SK-N-SH treated with all-trans-retinoic acid at 6 μM for 48 hours (cell line): ENCODE measurements at regions not wholly inside any gene's neighbourhood (a gene's known extent, or its start where the extent isn't known, plus 50 kb on each side); places are given as distances from the start of the nearest gene placed in this dataset.
"Not testable (repeated sequence)": the region's sequence is repeated elsewhere in the genome, so short reads cannot be mapped to it uniquely, and the experiment has no call there.

Experiments used
- ATAC-seq: fragments of 200-7000 bp; cut with Tn5 transposase; 3 replicates; pipeline ENCODE4 v1.9.1; 2020; ENCODE audit warnings: mild to moderate bottlenecking, moderate library complexity
- ARNTL ChIP-seq: fragments of 450-650 bp; formaldehyde crosslinking; IDR thresholded peaks from 2 replicates; pipeline ENCODE4 v1.5.0; 2020; ENCODE audit warnings: low read depth, mild to moderate bottlenecking, moderate library complexity, borderline replicate concordance
- BACH2 ChIP-seq: fragments of 250-450 bp; sonication (Bioruptor Pico); IDR thresholded peaks from 2 replicates; pipeline ENCODE4 v1.9.0; 2021; ENCODE audit warnings: mild to moderate bottlenecking, borderline replicate concordance
- CREB5 ChIP-seq: fragments of 250-450 bp; sonication (Bioruptor Pico); IDR thresholded peaks from 2 replicates; pipeline ENCODE4 v1.5.1; 2020; ENCODE audit warnings: low read depth, mild to moderate bottlenecking, moderate library complexity
- CSDC2 ChIP-seq: fragments of 250-450 bp; sonication (Bioruptor Pico); IDR thresholded peaks from 2 replicates; pipeline ENCODE4 v1.5.0; 2020; ENCODE audit warnings: mild to moderate bottlenecking, moderate library complexity
- CSRNP3 ChIP-seq: fragments of 250-450 bp; sonication (Bioruptor Pico); IDR thresholded peaks from 2 replicates; pipeline ENCODE4 v1.5.1; 2021; ENCODE audit warnings: mild to moderate bottlenecking, moderate library complexity
- ESRRG ChIP-seq: fragments of 250-450 bp; sonication (Bioruptor Pico); IDR thresholded peaks from 2 replicates; pipeline ENCODE4 v1.6.1; 2021; ENCODE audit warnings: mild to moderate bottlenecking
- ISL1 ChIP-seq: fragments of 250-450 bp; sonication (Bioruptor Pico); IDR thresholded peaks from 2 replicates; pipeline ENCODE4 v2.1.2; 2022; ENCODE audit warnings: mild to moderate bottlenecking, moderate library complexity
- OSR1 ChIP-seq: fragments of 250-450 bp; sonication (Bioruptor Pico); IDR thresholded peaks from 2 replicates; pipeline ENCODE4 v1.8.0; 2022; ENCODE audit warnings: moderate library complexity, mild to moderate bottlenecking, inconsistent platforms
- PATZ1 ChIP-seq: fragments of 250-450 bp; sonication (Bioruptor Pico); IDR thresholded peaks from 2 replicates; pipeline ENCODE4 v1.8.0; 2020; ENCODE audit warnings: mild to moderate bottlenecking, moderate library complexity, borderline replicate concordance
- POU6F1 ChIP-seq: fragments of 250-450 bp; sonication (Bioruptor Pico); IDR thresholded peaks from 2 replicates; pipeline ENCODE4 v1.8.0; 2021; ENCODE audit warnings: low read depth, mild to moderate bottlenecking, moderate library complexity, borderline replicate concordance
- PPARA ChIP-seq: fragments of 250-450 bp; sonication (Bioruptor Pico); IDR thresholded peaks from 2 replicates; pipeline ENCODE4 v1.5.0; 2020; ENCODE audit warnings: mild to moderate bottlenecking, borderline replicate concordance
- RARB ChIP-seq: fragments of 250-450 bp; sonication (Bioruptor Pico); IDR thresholded peaks from 2 replicates; pipeline ENCODE4 v1.8.0; 2021; ENCODE audit warnings: mild to moderate bottlenecking, moderate library complexity
- SNAI2 ChIP-seq: fragments of 250-450 bp; sonication (Bioruptor Pico); IDR thresholded peaks from 2 replicates; pipeline ENCODE4 v1.5.0; 2020; ENCODE audit warnings: mild to moderate bottlenecking, moderate library complexity
- TCF4 ChIP-seq: fragments of 250-450 bp; sonication (Bioruptor Pico); IDR thresholded peaks from 2 replicates; pipeline ENCODE4 v1.8.0; 2021; ENCODE audit warnings: mild to moderate bottlenecking, moderate library complexity, borderline replicate concordance
- TOX ChIP-seq: fragments of 250-450 bp; sonication (Bioruptor Pico); IDR thresholded peaks from 2 replicates; pipeline ENCODE4 v1.8.0; 2021; ENCODE audit warnings: mild to moderate bottlenecking, moderate library complexity, borderline replicate concordance
- TSHZ2 ChIP-seq: fragments of 250-450 bp; sonication (Bioruptor Pico); IDR thresholded peaks from 2 replicates; pipeline ENCODE4 v1.5.0; 2020; ENCODE audit warnings: mild to moderate bottlenecking, moderate library complexity
- ZC3H10 ChIP-seq: fragments of 250-450 bp; sonication (Bioruptor Pico); IDR thresholded peaks from 2 replicates; pipeline ENCODE4 v1.5.1; 2021; ENCODE audit warnings: mild to moderate bottlenecking, moderate library complexity
- ZFP3 ChIP-seq: fragments of 250-450 bp; sonication (Bioruptor Pico); IDR thresholded peaks from 2 replicates; pipeline ENCODE4 v1.5.0; 2020; ENCODE audit warnings: mild to moderate bottlenecking, moderate library complexity
- ZFP30 ChIP-seq: fragments of 450-650 bp; formaldehyde crosslinking; IDR thresholded peaks from 2 replicates; pipeline ENCODE4 v1.5.0; 2022; ENCODE audit warnings: mild to moderate bottlenecking, moderate library complexity
- ZNF70 ChIP-seq: fragments of 450-650 bp; formaldehyde crosslinking; IDR thresholded peaks from 2 replicates; pipeline ENCODE4 v1.5.0; 2020; ENCODE audit warnings: mild to moderate bottlenecking, moderate library complexity
- ZNF8 ChIP-seq: fragments of 450-650 bp; formaldehyde crosslinking; IDR thresholded peaks from 2 replicates; pipeline ENCODE4 v1.5.0; 2020; ENCODE audit warnings: mild to moderate bottlenecking, moderate library complexity

GRCh38 chr5:125083981-125084380 lies 337.5 kb upstream of the ZNF608 start:
- peak; percentile 92 for ATAC-seq
- TF ChIP-seq PATZ1 (CRISPR knock-in tag): no peak
- no peak for TF ChIP-seq CSRNP3 (CRISPR knock-in tag)
- TF ChIP-seq OSR1 (CRISPR knock-in tag): no peak
- no peak for TF ChIP-seq ZFP30

GRCh38 chr5:125085797-125086505 lies 339.5 kb upstream of the ZNF608 start:
- ATAC-seq: no peak
- TF ChIP-seq ISL1 (no peak), ZFP3 (CRISPR knock-in tag) (no peak), ZC3H10 (CRISPR knock-in tag) (no peak), SNAI2 (CRISPR knock-in tag) (no peak), ESRRG (no peak), CREB5 (CRISPR knock-in tag) (no peak), TSHZ2 (CRISPR knock-in tag) (no peak), CSRNP3 (CRISPR knock-in tag) (no peak), ZNF8 (CRISPR knock-in tag) (no peak), RARB (CRISPR knock-in tag) (no peak), ARNTL (CRISPR knock-in tag) (no peak)

GRCh38 chr5:125088522-125089105 lies 342.2 kb upstream of the ZNF608 start:
- TF ChIP-seq TCF4 (no peak), TOX (CRISPR knock-in tag) (no peak), ZFP30 (no peak), SNAI2 (CRISPR knock-in tag) (no peak), ZC3H10 (CRISPR knock-in tag) (no peak), ISL1 (no peak), BACH2 (CRISPR knock-in tag) (no peak), RARB (CRISPR knock-in tag) (no peak), PPARA (no peak), OSR1 (CRISPR knock-in tag) (no peak), ZNF8 (CRISPR knock-in tag) (no peak), CSRNP3 (CRISPR knock-in tag) (no peak), CSDC2 (CRISPR knock-in tag) (no peak), ZNF70 (no peak), POU6F1 (CRISPR knock-in tag) (no peak), ZFP3 (CRISPR knock-in tag) (no peak), ESRRG (no peak)
- no peak for ATAC-seq

GRCh38 chr5:125092138-125092537 lies 345.7 kb upstream of the ZNF608 start:
- not testable (repeated sequence) for ATAC-seq
